SK-N-SH treated with all-trans-retinoic acid at 6 μM for 48 hours (cell line): ENCODE measurements at regions not wholly inside any gene's neighbourhood (a gene's known extent, or its start where the extent isn't known, plus 50 kb on each side); places are given as distances from the start of the nearest gene placed in this dataset.

Experiments used
- BACH2 ChIP-seq: fragments of 250-450 bp; sonication (Bioruptor Pico); IDR thresholded peaks from 2 replicates; pipeline ENCODE4 v1.9.0; 2021; ENCODE audit warnings: mild to moderate bottlenecking, borderline replicate concordance
- CSDC2 ChIP-seq: fragments of 250-450 bp; sonication (Bioruptor Pico); IDR thresholded peaks from 2 replicates; pipeline ENCODE4 v1.5.0; 2020; ENCODE audit warnings: mild to moderate bottlenecking, moderate library complexity
- ISL1 ChIP-seq: fragments of 250-450 bp; sonication (Bioruptor Pico); IDR thresholded peaks from 2 replicates; pipeline ENCODE4 v2.1.2; 2022; ENCODE audit warnings: mild to moderate bottlenecking, moderate library complexity
- PATZ1 ChIP-seq: fragments of 250-450 bp; sonication (Bioruptor Pico); IDR thresholded peaks from 2 replicates; pipeline ENCODE4 v1.8.0; 2020; ENCODE audit warnings: mild to moderate bottlenecking, moderate library complexity, borderline replicate concordance
- RARB ChIP-seq: fragments of 250-450 bp; sonication (Bioruptor Pico); IDR thresholded peaks from 2 replicates; pipeline ENCODE4 v1.8.0; 2021; ENCODE audit warnings: mild to moderate bottlenecking, moderate library complexity
- SNAI2 ChIP-seq: fragments of 250-450 bp; sonication (Bioruptor Pico); IDR thresholded peaks from 2 replicates; pipeline ENCODE4 v1.5.0; 2020; ENCODE audit warnings: mild to moderate bottlenecking, moderate library complexity
- ZC3H10 ChIP-seq: fragments of 250-450 bp; sonication (Bioruptor Pico); IDR thresholded peaks from 2 replicates; pipeline ENCODE4 v1.5.1; 2021; ENCODE audit warnings: mild to moderate bottlenecking, moderate library complexity
- ZFP3 ChIP-seq: fragments of 250-450 bp; sonication (Bioruptor Pico); IDR thresholded peaks from 2 replicates; pipeline ENCODE4 v1.5.0; 2020; ENCODE audit warnings: mild to moderate bottlenecking, moderate library complexity
- ZFP30 ChIP-seq: fragments of 450-650 bp; formaldehyde crosslinking; IDR thresholded peaks from 2 replicates; pipeline ENCODE4 v1.5.0; 2022; ENCODE audit warnings: mild to moderate bottlenecking, moderate library complexity

GRCh38 chr10:61250131-61250530 is 203.1 kb downstream of the TMEM26 start:
- TF ChIP-seq PATZ1 (CRISPR knock-in tag), result no peak
- TF ChIP-seq CSDC2 (CRISPR knock-in tag), result no peak
- no peak for TF ChIP-seq SNAI2 (CRISPR knock-in tag)
- TF ChIP-seq ZC3H10 (CRISPR knock-in tag), result no peak
- TF ChIP-seq ZFP30 (CRISPR knock-in tag), result no peak
- no peak for TF ChIP-seq BACH2 (CRISPR knock-in tag)
- no peak for TF ChIP-seq RARB (CRISPR knock-in tag)
- TF ChIP-seq ZFP3 (CRISPR knock-in tag), result no peak
- TF ChIP-seq ISL1 (CRISPR knock-in tag), result no peak
